VCaP (cell line): ENCODE measurements at regions not wholly inside any gene's neighbourhood (a gene's known extent, or its start where the extent isn't known, plus 50 kb on each side); places are given as distances from the start of the nearest gene placed in this dataset.

ENCODE experiments used
- H3K27ac ChIP-seq: fragments of 450-650 bp; 2 replicates; pipeline ENCODE4 v1.5.1; 2017
- CTCF ChIP-seq: fragments of 450-650 bp; conservative IDR thresholded peaks from 2 replicates; pipeline ENCODE4 v1.5.1; 2017; ENCODE audit warnings: mild to moderate bottlenecking, moderate library complexity

- no peak for TF ChIP-seq CTCF
- no peak overlapping the region for H3K27ac ChIP-seq
These were observed 59.4 kb upstream of the FRMD4A start for GRCh38 chr10:14389981-14390590.

GRCh38 chr10:14385596-14386593 lies 55.2 kb upstream of the FRMD4A start:
- TF ChIP-seq CTCF = peak; percentile 60
- peak overlapping the region; percentile 14; the same call in 1 of the 2 replicates for H3K27ac ChIP-seq

- H3K27ac ChIP-seq = peak overlapping the region; percentile 14; the same call in 1 of the 2 replicates
- TF ChIP-seq CTCF = no peak
These were observed 54.2 kb upstream of the FRMD4A start for GRCh38 chr10:14384915-14385314.

GRCh38 chr10:14384116-14384730 lies 53.5 kb upstream of the FRMD4A start:
- no peak for TF ChIP-seq CTCF
- no peak overlapping the region for H3K27ac ChIP-seq

- no peak for TF ChIP-seq CTCF
- H3K27ac ChIP-seq = no peak overlapping the region
These were observed 52.5 kb upstream of the FRMD4A start for GRCh38 chr10:14383266-14383665.

- no peak overlapping the region for H3K27ac ChIP-seq
- no peak for TF ChIP-seq CTCF
These were observed 51.8 kb upstream of the FRMD4A start for GRCh38 chr10:14382531-14382930.

GRCh38 chr10:14382022-14382421 lies 51.3 kb upstream of the FRMD4A start:
- no peak for TF ChIP-seq CTCF
- H3K27ac ChIP-seq = no peak overlapping the region
